ENCODE measurements at regions not wholly inside any gene's neighbourhood (a gene's known extent, or its start where the extent isn't known, plus 50 kb on each side); places are given as distances from the start of the nearest gene placed in this dataset.
"Not testable (repeated sequence)": the region's sequence is repeated elsewhere in the genome, so short reads cannot be mapped to it uniquely, and the experiment has no call there.

DNA sequence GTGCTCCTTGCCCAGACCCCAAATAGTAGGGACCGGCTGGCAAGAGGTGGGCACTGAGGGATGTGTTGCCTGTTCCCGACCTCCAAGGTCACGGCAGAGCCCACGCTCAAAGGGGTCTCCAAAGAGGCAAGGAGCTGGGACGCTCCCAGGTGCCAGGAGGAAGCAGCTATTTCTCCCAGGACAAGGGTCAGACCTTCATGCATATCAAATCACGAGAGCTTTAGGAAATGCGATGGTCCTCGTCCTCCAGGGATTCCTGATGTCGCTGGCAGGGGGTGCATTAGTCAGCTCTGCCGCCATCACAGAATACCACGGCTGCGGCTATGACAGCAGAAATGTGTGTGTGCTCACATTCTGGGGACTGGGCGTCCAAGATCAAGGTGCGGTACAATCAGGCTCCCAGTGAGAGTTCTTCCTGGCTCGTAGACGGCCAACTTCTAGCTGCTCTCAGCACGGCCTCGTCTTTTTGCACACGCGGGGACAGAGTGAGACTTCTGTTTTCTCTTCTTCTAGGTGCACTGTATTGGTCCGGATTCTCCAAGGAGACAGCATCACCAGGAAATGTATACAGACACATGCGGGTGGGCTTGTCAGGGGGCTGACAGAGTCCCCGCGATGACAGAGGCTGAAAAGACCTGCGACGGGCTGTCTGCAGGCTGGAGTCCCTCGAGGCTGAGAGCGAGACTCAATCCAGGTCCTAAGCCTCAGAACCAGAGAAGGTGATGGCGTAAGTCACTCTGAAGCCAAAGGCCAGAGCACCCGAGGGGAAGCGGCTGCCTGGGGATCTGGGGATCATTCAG, 81.6 kb downstream of the SHANK2 start:
- Mint-ChIP-seq H3K4me3 (no peak overlapping the region), H3K4me1 (no peaks in the 10 kb centered on the region), H3K27me3 (peaks cover 6% of the 10 kb centered on the region), H3K9me3 (peaks cover 9% of the 10 kb centered on the region), H3K27ac (no peak overlapping the region), H3K36me3 (no peaks in the 10 kb centered on the region)

- Mint-ChIP-seq H3K4me3 (no peak overlapping the region), H3K27me3 (peaks cover 3% of the 10 kb centered on the region), H3K36me3 (no peaks in the 10 kb centered on the region), H3K9me3 (no peaks in the 10 kb centered on the region), H3K27ac (no peak overlapping the region), H3K4me1 (no peaks in the 10 kb centered on the region)
Measured at GRCh38 chr11:71169313-71169712, 83.1 kb downstream of the SHANK2 start.

DNA sequence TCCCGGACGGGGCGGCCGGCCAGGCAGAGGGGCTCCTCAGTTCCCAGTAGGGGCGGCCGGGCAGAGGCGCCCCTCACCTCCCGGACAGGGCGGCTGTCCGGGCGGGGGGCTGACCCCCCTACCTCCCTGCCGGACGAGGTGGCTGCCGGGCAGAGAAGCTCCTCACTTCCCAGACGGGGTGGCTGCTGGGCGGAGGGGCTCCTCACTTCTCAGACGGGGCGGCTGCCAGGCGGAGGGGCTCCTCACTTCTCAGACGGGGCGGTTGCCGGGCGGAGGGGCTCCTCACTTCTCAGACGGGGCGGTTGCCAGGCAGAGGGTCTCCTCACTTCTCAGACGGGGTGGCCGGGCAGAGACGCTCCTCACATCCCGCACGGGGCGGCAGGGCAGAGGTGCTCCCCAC, 84.6 kb downstream of the SHANK2 start:
- not testable (repeated sequence) for H3K36me3 Mint-ChIP-seq, H3K4me1 Mint-ChIP-seq, H3K9me3 Mint-ChIP-seq, H3K27ac Mint-ChIP-seq, H3K4me3 Mint-ChIP-seq, H3K27me3 Mint-ChIP-seq

- no peaks in the 10 kb centered on the region for H3K9me3 Mint-ChIP-seq
- no peaks in the 10 kb centered on the region for H3K27me3 Mint-ChIP-seq
- H3K4me3 Mint-ChIP-seq, result no peak overlapping the region
- H3K36me3 Mint-ChIP-seq, result no peaks in the 10 kb centered on the region
- H3K4me1 Mint-ChIP-seq, result no peaks in the 10 kb centered on the region
- no peak overlapping the region for H3K27ac Mint-ChIP-seq
Measured at GRCh38 chr11:71165771-71166170, 86.6 kb downstream of the SHANK2 start.

DNA sequence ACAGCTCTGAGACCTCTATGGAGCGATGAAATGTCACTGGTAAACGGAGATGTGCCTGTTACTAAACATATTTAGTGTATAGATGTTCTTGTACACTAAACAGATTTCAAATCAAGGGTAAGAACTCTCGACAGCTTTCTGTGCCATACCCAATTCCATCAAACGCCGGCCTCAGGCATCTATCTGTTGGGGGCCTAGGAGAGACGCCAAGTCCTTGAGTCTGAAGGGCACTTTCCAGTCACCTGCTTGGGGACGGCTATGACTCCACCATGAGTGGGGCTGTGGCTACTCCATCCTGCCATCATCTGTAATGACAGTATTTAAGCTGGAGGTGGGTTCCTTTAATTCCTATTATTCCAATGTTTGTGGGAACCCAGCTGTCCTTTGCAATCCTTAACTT, 87.8 kb downstream of the SHANK2 start:
- no peaks in the 10 kb centered on the region for H3K36me3 Mint-ChIP-seq
- no peaks in the 10 kb centered on the region for H3K9me3 Mint-ChIP-seq
- no peaks in the 10 kb centered on the region for H3K27me3 Mint-ChIP-seq
- H3K27ac Mint-ChIP-seq, result no peak overlapping the region
- H3K4me1 Mint-ChIP-seq, result no peaks in the 10 kb centered on the region
- H3K4me3 Mint-ChIP-seq, result no peak overlapping the region

- H3K4me1 Mint-ChIP-seq, result no peaks in the 10 kb centered on the region
- no peaks in the 10 kb centered on the region for H3K27me3 Mint-ChIP-seq
- H3K4me3 Mint-ChIP-seq, result no peak overlapping the region
- no peaks in the 10 kb centered on the region for H3K36me3 Mint-ChIP-seq
- H3K27ac Mint-ChIP-seq, result no peak overlapping the region
- no peaks in the 10 kb centered on the region for H3K9me3 Mint-ChIP-seq
Measured at GRCh38 chr11:71164186-71164585, 88.2 kb downstream of the SHANK2 start.

GRCh38 chr11:71163371-71163770, 89.0 kb downstream of the SHANK2 start:
- H3K36me3 Mint-ChIP-seq, result no peaks in the 10 kb centered on the region
- H3K27me3 Mint-ChIP-seq, result no peaks in the 10 kb centered on the region
- H3K27ac Mint-ChIP-seq, result no peak overlapping the region
- no peaks in the 10 kb centered on the region for H3K4me1 Mint-ChIP-seq
- H3K9me3 Mint-ChIP-seq, result no peaks in the 10 kb centered on the region
- H3K4me3 Mint-ChIP-seq, result no peak overlapping the region

- Mint-ChIP-seq H3K27me3 (peaks cover 10% of the 10 kb centered on the region), H3K27ac (no peak overlapping the region), H3K9me3 (no peaks in the 10 kb centered on the region), H3K4me1 (no peaks in the 10 kb centered on the region), H3K4me3 (no peak overlapping the region), H3K36me3 (no peaks in the 10 kb centered on the region)
Measured at GRCh38 chr11:71158936-71159335, 93.4 kb downstream of the SHANK2 start.

- H3K27me3 Mint-ChIP-seq, H3K36me3 Mint-ChIP-seq, H3K4me3 Mint-ChIP-seq: not testable (repeated sequence)
Measured at GRCh38 chr11:71157676-71158075, 94.7 kb downstream of the SHANK2 start.

DNA sequence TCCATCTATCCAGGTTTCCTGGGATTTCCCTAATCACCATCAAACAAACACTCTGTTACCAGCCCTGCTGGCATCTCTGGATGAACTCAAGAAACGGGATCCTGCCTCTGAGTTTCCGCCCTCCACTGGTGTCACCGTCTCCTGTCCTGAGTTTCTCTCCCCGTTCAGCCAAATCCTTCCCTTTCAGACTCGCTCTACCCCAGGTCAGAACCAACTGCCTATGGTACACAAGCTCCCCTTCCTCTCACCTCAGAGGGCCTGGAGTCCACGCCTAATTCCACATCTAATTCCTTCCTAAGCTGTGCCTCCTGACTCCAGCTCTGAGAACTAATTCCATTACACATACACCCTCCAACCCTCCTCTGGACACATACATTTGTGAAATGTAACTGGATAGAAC, 96.1 kb downstream of the SHANK2 start:
- no peaks in the 10 kb centered on the region for H3K36me3 Mint-ChIP-seq
- H3K4me3 Mint-ChIP-seq, result no peak overlapping the region
- no peaks in the 10 kb centered on the region for H3K9me3 Mint-ChIP-seq
- H3K27me3 Mint-ChIP-seq, result peaks cover 15% of the 10 kb centered on the region
- no peak overlapping the region for H3K27ac Mint-ChIP-seq
- H3K4me1 Mint-ChIP-seq, result no peaks in the 10 kb centered on the region

More at GRCh38 chr11:71157676-71158075, 94.7 kb downstream of the SHANK2 start:
- not testable (repeated sequence) for H3K4me1 Mint-ChIP-seq, H3K27ac Mint-ChIP-seq, H3K9me3 Mint-ChIP-seq

- H3K4me1 Mint-ChIP-seq, result no peaks in the 10 kb centered on the region
- H3K9me3 Mint-ChIP-seq, result no peaks in the 10 kb centered on the region
- H3K4me3 Mint-ChIP-seq, result no peak overlapping the region
- H3K36me3 Mint-ChIP-seq, result no peaks in the 10 kb centered on the region
- no peak overlapping the region for H3K27ac Mint-ChIP-seq
- peaks cover 15% of the 10 kb centered on the region for H3K27me3 Mint-ChIP-seq
Measured at GRCh38 chr11:71155846-71156245, 96.5 kb downstream of the SHANK2 start.

- Mint-ChIP-seq H3K36me3 (no peaks in the 10 kb centered on the region), H3K9me3 (no peaks in the 10 kb centered on the region), H3K27me3 (peaks cover 15% of the 10 kb centered on the region), H3K27ac (no peak overlapping the region), H3K4me1 (no peaks in the 10 kb centered on the region), H3K4me3 (no peak overlapping the region)
Measured at GRCh38 chr11:71154261-71154805, 98.0 kb downstream of the SHANK2 start.

DNA sequence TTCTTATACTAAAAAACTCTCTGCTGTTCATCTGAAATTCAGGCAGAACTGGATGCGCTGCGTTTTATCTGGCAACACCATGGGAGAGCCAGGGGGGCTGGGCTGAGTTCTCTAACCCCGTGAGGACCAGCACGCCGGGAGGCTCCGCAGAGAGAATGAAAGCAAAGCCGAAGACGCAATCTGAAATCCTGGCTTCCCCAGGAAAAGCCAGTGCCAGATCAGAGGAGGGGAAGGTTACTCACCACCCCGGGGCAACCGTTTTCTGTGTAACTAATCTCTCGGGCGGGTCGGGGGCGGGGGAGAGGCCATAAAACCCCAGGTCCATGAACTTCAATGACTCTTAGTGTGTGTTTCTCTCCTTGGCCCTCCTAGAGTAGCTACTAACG, 99.4 kb downstream of the SHANK2 start:
- peaks cover 15% of the 10 kb centered on the region for H3K27me3 Mint-ChIP-seq
- no peaks in the 10 kb centered on the region for H3K4me1 Mint-ChIP-seq
- H3K4me3 Mint-ChIP-seq, result no peak overlapping the region
- no peak overlapping the region for H3K27ac Mint-ChIP-seq
- H3K36me3 Mint-ChIP-seq, result no peaks in the 10 kb centered on the region
- no peaks in the 10 kb centered on the region for H3K9me3 Mint-ChIP-seq

DNA sequence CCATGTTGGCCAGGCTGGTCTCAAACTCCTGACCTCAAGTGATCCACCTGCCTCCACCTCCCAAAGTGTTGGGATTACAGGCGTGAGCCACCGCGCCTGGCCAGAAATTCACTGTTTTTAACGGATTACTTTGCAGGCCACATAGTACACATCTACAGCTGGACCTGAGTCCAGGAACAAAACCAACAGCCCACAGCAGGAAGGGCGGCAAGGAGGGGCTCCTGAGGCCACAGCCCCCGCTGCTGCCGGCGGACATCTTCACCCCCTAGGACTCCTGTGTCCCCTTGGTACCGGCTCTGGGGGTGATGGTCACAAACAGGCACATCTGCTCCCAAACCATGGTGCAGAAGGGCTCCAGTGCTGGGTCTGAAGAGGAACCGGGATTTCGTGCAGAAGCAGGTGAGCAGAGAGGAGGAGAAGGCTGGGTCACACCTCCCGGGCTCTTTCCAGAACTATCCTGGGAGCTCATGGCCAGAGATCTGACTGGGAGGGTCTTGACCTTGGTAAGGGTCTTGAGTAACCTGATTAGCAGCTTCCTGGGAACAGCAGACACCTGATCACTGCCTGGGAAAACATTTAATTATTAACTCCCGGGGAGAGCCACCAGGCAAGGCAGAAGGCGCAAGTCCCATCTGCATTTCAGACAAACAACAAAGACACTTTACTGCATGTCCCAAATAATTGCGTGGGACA, 99.9 kb downstream of the SHANK2 start:
- H3K4me1 Mint-ChIP-seq, H3K36me3 Mint-ChIP-seq, H3K9me3 Mint-ChIP-seq, H3K27ac Mint-ChIP-seq, H3K4me3 Mint-ChIP-seq: not testable (repeated sequence)
- H3K27me3 Mint-ChIP-seq, result peaks cover 14% of the 10 kb centered on the region

DNA sequence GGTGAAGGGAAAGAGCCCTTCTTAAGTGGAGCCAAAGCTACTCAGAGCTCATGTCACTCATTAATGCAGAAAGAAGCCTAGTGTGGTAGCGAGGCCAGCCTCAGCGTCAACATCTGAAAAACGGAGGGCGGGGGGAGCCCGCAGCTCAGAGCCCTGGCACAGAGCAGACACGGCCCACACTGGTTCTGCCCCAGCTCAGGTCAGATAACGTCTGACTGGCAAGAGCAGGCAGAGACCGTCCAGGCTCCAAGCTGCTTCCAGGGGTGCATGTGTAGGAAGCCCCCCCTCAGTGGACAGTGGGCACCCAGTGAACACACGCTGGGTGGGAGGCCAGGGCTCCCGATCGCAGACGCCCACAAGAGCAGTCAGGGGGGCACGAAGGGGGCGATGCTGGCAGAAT, 100.8 kb downstream of the SHANK2 start:
- Mint-ChIP-seq H3K9me3 (no peaks in the 10 kb centered on the region), H3K4me3 (no peak overlapping the region), H3K4me1 (no peaks in the 10 kb centered on the region), H3K36me3 (no peaks in the 10 kb centered on the region), H3K27ac (no peak overlapping the region), H3K27me3 (peaks cover 11% of the 10 kb centered on the region)

GRCh38 chr11:71150859-71151258, 101.5 kb downstream of the SHANK2 start:
- H3K9me3 Mint-ChIP-seq, result no peaks in the 10 kb centered on the region
- H3K27ac Mint-ChIP-seq, result no peak overlapping the region
- no peak overlapping the region for H3K4me3 Mint-ChIP-seq
- no peaks in the 10 kb centered on the region for H3K36me3 Mint-ChIP-seq
- H3K4me1 Mint-ChIP-seq, result no peaks in the 10 kb centered on the region
- H3K27me3 Mint-ChIP-seq, result peaks cover 11% of the 10 kb centered on the region

Measured in activated naive CD4-positive, alpha-beta T cell treated with anti-CD3 and anti-CD28 coated beads, Interleukin-2, amount 50 U/mL, for 24 hours (primary cell).